ENCODE measurements at regions not wholly inside any gene's neighbourhood (a gene's known extent, or its start where the extent isn't known, plus 50 kb on each side); places are given as distances from the start of the nearest gene placed in this dataset.

DNA sequence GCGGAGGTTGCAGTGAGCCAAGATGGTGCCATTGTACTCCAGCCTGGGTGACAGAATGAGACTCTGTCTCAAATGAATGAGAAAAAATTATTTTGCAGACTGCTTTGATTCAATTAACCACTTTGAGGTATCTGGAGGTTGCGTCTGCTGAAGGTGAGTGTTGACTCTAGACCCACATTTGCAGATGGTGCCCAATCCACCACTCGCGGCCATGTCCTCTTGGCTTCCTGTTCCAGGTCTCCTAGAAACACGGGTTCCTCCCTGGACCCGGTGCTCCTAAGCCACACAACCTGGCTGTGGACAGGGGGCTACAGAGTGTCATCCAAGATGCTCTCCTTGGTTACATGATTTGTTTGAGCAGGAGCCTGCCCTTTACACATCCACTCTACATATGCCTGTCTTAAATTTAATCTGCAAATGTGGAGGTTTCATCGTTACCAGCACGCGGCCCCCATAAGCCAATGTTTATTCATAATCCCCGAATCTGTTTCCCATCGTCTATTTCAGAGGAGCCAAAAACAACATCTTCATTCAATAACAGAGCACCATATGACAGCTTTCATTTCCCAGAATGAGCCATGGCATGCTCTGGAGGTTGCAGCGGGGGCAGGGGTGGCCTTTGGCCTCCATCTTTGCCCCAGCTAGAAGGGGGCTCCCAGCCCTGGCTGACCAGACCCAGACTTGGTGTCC, 377.2 kb downstream of the CTTN start:
- Histone ChIP-seq H3K4me3 (ENCODE audit: low read depth, low read length, poor library complexity, severe bottlenecking) (no peak overlapping the region), H3K27ac (ENCODE audit: low read depth, low read length, poor library complexity, severe bottlenecking) (no peak overlapping the region), H3K9me3 (ENCODE audit: low read depth, low read length, poor library complexity, severe bottlenecking) (no peaks in the 10 kb centered on the region), H3K4me1 (ENCODE audit: insufficient read depth, low read length, poor library complexity, severe bottlenecking) (no peaks in the 10 kb centered on the region), H3K36me3 (ENCODE audit: insufficient read depth, low read length, poor library complexity, severe bottlenecking) (no peaks in the 10 kb centered on the region), H3K27me3 (replicated peaks; ENCODE audit: insufficient read depth, low read depth, low read length, poor library complexity) (no peaks in the 10 kb centered on the region)
- intact Hi-C loops (cut with micrococcal nuclease; ENCODE audit: unreplicated experiment) = no loop called here
- CTCF ChIA-PET = no interaction called here
- TF ChIP-seq CTCF (conservative IDR thresholded peaks at IDR 0.05; ENCODE audit: low read depth, low read length) (no peak), EZH2 (IDR thresholded peaks at IDR 0.05; ENCODE audit: borderline replicate concordance, low read depth, low read length, poor library complexity, severe bottlenecking) (no peak)
- DNase-seq (ENCODE audit: low spot score) = no peak
- POLR2A ChIA-PET (ENCODE audit: low non-redundant PET) = no interaction called here
- no TSS peak for BruUV-seq (replicated peaks)

DNA sequence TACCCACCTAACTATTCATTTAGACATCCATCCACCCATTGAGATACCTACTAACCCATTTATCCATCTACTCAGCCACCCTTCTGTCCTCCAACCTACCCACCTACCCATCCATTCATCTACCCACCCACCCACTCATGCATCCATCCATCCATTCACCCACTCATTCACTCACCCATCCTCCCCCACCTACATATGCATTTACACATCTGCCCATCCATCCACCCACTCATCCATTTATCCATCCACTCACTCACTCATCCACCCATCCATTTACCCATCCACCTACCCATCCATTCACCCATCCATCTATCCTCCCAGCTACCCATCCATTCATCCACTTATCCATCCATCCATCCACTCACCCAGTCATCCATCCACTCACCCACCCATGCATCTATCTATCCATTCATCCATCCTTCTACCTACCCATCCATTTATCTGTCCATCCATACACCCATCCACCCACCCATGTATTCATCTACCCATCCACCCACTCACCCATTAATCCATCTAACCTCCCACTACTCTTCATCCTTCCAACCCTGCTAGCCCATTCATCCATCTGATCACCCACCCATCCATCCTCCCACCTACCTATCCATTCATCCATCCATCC, 378.7 kb downstream of the CTTN start:
- intact Hi-C loops (cut with micrococcal nuclease; ENCODE audit: unreplicated experiment) = no loop called here
- TF ChIP-seq CTCF (conservative IDR thresholded peaks at IDR 0.05; ENCODE audit: low read depth, low read length) = no peak
- TF ChIP-seq EZH2 (IDR thresholded peaks at IDR 0.05; ENCODE audit: borderline replicate concordance, low read depth, low read length, poor library complexity, severe bottlenecking) = no peak
- Histone ChIP-seq H3K27me3 (replicated peaks; ENCODE audit: insufficient read depth, low read depth, low read length, poor library complexity) (no peaks in the 10 kb centered on the region), H3K4me3 (ENCODE audit: low read depth, low read length, poor library complexity, severe bottlenecking) (no peak overlapping the region), H3K9me3 (ENCODE audit: low read depth, low read length, poor library complexity, severe bottlenecking) (no peaks in the 10 kb centered on the region), H3K36me3 (ENCODE audit: insufficient read depth, low read length, poor library complexity, severe bottlenecking) (no peaks in the 10 kb centered on the region), H3K4me1 (ENCODE audit: insufficient read depth, low read length, poor library complexity, severe bottlenecking) (no peaks in the 10 kb centered on the region), H3K27ac (ENCODE audit: low read depth, low read length, poor library complexity, severe bottlenecking) (no peak overlapping the region)
- DNase-seq (ENCODE audit: low spot score) = no peak
- BruUV-seq (replicated peaks) = no TSS peak
- ChIA-PET CTCF (no interaction called here), POLR2A (ENCODE audit: low non-redundant PET) (no interaction called here)

DNA sequence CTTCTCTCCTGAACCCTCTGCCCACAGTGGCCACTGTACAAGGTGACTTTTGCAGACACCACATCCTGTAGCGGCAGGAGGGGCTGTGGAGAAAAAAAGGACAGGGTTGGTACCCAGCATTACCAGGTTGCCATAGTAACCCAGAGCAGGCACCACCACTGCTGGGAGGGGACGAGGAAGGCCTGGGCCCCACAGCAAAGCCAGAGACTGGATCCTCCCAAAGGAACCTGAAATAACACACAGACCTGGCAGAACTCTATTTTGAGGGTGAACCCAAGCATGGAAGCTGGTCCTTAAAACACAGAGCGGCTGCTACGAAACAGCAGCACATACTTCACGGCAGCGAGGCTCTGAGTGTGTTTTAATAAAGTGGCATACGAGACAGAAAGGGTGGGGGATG, 380.6 kb downstream of the CTTN start:
- POLR2A ChIA-PET (ENCODE audit: low non-redundant PET) = interaction anchor here (0.7 kb wide), 1 partner anchor 48 kb away, joined by 5 read pairs; no protein-coding TSS in a partner anchor

More for the DNA sequence above, 380.6 kb downstream of the CTTN start:
- no peaks in the 10 kb centered on the region for H3K4me1 ChIP-seq (ENCODE audit: insufficient read depth, low read length, poor library complexity, severe bottlenecking)
- no peak overlapping the region for H3K4me3 ChIP-seq (ENCODE audit: low read depth, low read length, poor library complexity, severe bottlenecking)
- H3K36me3 ChIP-seq (ENCODE audit: insufficient read depth, low read length, poor library complexity, severe bottlenecking) = no peaks in the 10 kb centered on the region
- no TSS peak for BruUV-seq (replicated peaks)
- no peak overlapping the region for H3K27ac ChIP-seq (ENCODE audit: low read depth, low read length, poor library complexity, severe bottlenecking)
- intact Hi-C loops (cut with micrococcal nuclease; ENCODE audit: unreplicated experiment) = no loop called here
- H3K27me3 ChIP-seq (replicated peaks; ENCODE audit: insufficient read depth, low read depth, low read length, poor library complexity) = no peaks in the 10 kb centered on the region
- no peak for DNase-seq (ENCODE audit: low spot score)
- TF ChIP-seq CTCF (conservative IDR thresholded peaks at IDR 0.05; ENCODE audit: low read depth, low read length) (no peak), EZH2 (IDR thresholded peaks at IDR 0.05; ENCODE audit: borderline replicate concordance, low read depth, low read length, poor library complexity, severe bottlenecking) (no peak)
- CTCF ChIA-PET = no interaction called here
- no peaks in the 10 kb centered on the region for H3K9me3 ChIP-seq (ENCODE audit: low read depth, low read length, poor library complexity, severe bottlenecking)

Data from A673 (cell line).